HG03097 (cell line): ENCODE measurements at regions not wholly inside any gene's neighbourhood (a gene's known extent, or its start where the extent isn't known, plus 50 kb on each side); places are given as distances from the start of the nearest gene placed in this dataset.
"Not testable (repeated sequence)": the region's sequence is repeated elsewhere in the genome, so short reads cannot be mapped to it uniquely, and the experiment has no call there.

Source experiments
- ATAC-seq: cut with Tn5 transposase; IDR thresholded peaks from one replicate; pipeline ENCODE4 v1.9.1; 2021; ENCODE audit not compliant: unreplicated experiment, low FRiP score

DNA sequence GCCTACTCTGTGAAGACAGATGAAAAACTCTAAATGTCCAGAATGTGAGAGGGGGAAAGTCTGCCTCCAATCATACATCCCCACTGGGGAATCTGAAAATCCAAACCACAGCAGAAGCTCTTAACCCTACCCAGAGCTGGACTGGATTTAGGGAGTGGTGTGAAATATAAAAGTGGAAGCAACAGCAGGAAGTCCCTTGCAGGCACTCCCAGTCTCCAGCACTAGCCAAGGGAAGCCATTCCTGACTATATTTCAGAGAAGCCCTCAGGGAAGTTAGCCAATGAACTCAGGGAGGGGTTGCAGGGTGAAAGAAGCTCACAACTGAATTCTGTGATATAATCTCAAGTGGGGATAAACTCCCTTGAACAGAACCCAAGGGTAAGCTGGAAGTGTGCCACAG lies 51.5 kb downstream of the CRPPA start:
- no peak for ATAC-seq

DNA sequence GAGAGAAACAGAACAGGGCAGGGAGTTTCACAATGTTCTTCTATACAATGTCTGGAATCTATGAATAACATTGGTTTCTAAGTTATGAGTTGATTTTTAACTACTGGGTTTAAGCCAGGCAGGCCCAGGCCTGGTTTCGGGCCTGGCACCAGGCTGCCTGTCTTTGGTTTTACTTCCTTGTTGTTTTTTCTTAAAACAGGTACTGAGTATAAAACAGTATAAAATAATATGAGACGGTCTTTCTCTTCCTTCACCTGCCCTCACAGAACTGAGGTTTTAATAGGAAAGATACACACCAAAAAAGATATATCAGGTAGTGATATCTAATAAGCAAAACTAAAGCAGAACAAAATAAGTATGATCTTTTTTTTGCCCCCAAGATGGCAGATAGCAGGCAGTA lies 52.0 kb downstream of the CRPPA start:
- ATAC-seq = not testable (repeated sequence)

DNA sequence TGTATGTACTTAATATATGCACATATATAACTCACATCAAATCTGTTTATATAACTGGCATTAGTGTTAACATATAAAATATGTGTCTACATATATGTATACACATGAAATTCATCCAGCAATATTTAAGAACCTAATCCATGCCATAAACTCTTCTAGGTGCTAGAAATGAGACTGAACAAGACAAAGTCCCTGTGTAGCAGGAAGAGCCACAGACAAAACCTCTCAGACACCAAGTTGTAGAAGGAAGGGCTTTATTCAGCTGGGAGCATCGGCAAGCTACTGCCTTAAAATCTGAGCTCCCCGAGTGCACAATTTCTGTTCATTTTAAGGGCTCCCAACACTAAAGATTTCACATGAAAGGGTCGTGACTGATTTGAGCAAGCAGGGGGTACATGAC lies 52.5 kb downstream of the CRPPA start:
- no peak for ATAC-seq

DNA sequence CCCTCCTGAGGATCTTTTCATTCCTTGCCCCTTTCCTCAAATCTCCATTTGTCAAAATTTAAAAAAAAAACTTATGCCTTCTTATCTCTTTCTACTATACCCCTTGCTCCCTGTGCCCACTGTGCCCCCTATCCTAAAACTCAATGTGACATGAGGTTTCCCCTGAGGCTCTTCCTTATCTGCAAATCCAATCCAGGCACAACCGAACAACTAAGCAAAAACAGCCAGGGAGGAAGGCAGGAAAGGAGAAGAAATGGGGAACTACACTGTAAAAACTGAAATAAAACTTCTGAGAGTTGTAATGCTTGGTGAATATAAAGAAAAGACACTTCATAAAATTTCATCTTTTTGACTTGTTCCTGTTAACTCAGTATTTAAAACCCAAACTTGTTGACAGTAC lies 54.2 kb downstream of the CRPPA start:
- ATAC-seq = no peak

DNA sequence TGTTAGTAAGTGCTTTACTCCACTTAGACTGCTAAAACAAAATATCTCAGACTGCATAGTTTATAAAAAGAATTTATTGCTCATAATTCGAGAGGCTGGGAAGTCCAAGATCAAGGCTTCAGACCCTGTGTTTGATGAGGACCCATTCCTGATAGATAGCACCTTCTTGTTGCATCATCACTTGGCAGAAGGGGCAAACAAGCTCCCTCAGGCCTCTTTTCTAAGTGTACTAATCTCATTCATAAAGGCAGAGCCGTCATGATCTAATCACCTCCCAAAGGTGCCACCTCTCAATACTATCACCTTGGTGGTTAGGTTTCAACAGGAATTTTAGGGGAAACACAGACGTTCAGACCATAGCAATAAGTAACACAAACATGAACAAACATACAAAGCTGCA lies 55.4 kb downstream of the CRPPA start:
- ATAC-seq = no peak

DNA sequence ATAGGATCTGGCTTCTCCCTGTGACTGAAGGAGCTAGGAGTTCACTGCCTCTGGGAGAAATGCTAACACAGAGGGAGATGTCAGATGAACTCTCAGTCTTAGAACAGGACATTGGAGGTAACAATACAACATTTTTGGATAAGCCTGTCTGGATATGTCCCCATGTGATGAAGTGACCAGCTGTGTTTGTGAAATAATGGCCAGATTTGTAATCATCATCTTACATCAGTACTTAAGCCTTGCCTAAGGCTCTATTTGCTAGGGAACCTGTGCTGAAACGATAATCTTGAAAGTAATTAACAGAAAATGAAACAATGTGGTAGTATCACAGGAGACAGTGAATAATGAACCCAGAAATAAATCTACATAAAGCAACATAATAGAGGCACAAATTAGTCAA lies 56.2 kb downstream of the CRPPA start:
- no peak for ATAC-seq

DNA sequence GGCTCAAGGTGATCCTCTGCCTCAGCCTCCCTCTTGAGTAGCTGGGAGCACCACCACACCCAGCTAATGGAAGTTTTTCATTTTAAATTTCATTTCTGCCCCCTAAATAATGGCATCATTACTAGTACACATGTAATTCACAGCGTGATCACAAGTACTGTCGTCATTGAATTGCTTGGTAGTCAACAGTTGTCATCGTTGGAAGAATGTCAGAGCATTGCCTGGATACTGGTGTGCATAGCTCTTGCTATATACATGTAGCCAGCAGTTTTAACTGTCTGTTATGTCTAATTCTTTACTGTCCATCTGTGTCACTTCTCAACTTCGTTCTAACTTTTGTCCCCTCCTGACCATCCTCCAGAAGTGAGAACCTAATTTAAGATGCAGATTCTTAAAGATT lies 62.1 kb downstream of the CRPPA start:
- no peak for ATAC-seq

DNA sequence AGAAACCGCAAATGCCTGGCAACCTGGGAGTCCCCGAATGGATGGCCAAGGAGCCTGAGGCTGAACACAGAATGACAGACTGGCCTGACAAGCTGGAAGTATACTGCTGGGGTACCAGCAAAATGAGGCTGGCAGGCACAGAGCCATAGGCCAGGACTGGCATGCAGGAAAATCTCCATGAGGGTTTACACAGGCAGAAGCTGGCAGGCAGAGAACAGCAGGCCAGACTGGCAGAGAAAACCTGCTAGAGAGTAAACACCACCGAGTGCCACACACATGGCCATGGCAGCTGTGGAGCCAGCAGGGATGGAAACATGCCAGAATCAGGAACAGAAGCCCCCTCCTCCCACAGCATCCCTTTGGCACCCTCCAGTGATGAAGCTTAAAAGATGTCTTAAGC lies 63.4 kb downstream of the CRPPA start:
- no peak for ATAC-seq

DNA sequence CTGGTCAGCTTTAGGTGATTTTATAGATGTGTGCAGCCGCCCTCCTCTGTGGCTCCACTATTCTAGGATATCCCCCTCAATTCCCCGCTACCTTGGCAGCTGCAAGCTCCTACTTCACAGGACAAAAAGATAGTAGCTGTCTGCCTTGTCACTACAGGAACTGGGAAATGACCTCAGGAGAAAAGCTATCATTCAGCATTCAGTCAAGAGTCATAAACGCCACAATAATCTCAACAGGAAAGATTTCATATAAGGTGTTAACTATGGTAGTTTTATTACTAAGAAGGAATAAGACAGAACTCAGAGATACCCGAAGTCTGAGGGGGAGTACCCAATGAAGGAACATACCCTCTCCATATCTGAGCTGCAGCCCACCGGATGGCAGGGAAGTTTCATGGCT lies 63.9 kb downstream of the CRPPA start:
- no peak for ATAC-seq

DNA sequence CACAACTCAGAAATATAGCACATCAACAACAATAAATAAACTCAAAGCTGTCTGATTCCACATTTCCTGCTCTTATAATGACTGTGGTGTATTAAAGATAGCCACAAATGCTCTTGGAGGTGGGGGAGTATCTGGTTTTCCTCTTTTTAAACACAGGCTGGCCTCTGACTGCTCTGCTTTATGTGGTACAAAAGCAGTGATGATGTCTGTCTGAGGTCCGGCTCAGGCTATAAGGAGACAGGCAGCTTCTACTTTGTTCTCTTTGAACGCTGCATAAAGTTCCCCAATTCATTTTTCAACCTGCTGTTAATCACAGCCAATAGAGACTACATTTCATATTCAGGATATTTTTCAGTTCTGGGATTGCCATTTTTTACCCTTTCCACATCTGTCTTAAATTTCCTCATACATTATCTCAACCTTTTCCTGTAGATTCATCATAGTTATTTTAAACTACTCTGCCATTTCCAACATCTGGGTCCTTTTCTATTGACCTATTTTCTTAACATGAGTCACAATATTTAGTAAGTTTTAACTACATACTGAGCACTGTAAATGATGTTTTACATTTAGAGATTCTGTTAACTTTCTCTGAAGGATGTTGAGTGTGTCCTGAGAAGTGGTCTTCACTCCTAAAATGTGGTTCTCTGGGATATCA lies 64.9 kb downstream of the CRPPA start:
- no peak for ATAC-seq

DNA sequence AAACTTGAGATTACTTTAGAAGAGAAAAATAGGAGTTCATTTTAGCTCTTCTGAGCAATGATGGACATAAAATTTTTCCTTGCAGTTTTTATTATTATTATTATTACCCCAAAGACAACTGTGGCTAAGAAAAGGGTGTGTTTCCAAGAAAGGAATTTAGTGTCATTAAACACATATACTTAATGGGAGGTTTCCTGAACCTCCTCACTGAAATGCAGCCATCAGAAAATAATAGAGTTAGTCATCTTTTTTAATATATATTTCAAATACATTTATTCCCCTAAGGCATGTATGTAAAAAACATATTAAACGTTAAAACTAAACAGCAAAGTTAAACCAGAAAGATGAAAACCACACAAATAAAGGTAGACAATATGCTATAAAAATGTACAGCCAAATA lies 66.8 kb downstream of the CRPPA start:
- no peak for ATAC-seq

DNA sequence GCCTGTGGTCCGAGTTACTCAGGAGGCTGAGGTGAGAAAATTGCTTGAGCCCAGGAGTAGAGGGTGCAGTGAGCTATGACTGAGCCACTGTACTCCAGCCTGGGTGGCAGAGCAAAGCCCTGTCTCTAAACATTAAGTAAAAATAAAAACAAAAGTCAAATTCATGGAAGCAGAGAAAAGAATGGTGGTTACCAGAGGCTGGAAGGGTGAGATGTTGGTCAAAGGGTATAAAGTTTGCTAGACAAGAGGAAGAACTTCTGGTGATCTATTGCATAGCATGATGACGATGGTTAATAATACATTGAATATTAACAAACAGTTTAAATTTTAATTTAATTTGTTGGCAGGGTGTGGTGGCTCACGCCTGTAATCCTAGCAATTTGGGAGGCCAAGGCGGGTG lies 68.1 kb downstream of the CRPPA start:
- no peak for ATAC-seq

DNA sequence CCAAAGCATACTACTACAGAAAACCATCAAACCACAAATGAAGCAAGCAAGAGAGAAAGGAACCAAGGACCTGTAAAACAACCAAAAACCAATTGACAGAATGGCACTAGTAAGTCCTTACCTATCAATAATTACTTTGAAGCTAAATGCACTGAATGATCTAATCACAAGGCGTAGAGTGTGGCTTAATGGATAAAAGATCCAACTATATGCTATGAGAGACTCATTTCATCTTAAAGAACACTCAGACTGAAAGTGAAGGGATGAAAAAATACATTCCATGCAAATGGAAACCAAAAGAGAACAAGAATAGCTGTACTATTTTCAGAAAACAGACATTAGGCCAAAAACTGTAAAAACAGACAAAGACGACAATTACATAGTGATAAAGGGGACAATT lies 70.7 kb downstream of the CRPPA start:
- peak; percentile 88 for ATAC-seq

DNA sequence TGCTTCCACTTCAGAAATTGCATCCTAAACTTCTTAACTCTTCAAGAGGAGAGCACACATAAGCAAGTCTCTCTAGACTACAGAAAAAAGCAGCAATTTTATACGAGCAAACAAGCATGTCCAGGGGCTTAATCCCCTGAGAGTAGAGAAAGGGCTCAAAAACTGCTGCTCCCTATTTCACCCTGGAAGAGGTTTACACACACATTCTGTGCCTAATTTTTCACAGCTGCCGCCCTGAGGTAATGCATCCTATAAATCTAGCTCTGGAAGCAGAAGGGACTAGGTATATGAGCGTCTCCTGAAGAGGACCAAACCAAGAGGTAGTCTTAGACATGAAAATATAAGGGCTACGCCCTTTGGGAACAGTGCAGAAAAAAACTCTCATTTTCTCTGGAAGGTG lies 73.1 kb downstream of the CRPPA start:
- ATAC-seq = no peak

DNA sequence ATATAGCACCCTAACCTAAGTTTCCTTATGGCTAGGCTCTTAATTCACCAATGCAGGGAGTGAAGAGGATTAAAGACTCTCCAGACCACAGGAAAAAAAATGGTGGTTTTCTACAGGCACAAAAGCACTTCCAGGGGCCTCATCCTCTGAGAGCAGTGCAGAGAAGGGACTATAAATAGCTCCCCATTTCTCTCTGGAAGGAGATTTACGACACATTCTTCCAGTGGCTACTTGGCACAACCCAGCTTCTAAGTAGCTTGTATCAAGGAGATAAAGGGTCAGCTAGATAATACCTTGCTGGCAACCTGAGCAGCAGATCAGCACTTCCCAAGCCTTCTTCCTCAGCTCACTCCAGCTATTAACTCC lies 73.5 kb downstream of the CRPPA start:
- ATAC-seq = no peak

DNA sequence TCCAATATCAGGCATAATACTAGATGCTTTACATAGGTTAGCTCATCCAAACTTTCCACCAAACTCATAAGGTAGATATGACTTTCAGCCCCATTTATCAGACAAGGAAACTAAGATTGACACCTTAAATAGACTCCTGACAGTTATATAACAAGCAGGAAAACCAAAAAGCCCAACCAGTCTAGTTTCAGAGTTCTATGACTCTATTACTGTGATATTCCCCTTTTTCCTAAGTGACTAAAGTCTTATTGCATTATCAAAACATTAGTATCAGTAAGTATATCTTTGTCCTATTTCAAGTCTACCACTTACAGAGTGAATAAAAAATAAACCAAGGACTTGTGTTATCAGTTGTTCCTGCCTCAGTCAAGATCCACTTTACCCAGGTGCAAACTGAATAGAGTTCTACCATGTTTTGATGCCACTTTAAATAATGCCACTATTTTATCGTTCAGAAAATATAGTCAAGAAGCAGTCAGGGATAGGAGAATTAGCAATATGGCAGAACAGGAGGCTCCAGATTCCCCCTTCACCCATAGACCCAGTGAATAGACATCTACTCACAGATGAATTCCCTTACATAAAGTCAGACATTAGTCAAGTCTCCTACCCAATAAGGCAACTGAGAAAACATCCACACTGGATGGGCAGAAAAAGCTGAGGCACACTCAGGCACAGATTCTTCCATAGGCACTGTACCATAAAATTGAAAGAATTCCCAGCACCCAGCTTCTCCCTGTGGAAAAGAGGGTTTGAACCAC lies 74.1 kb downstream of the CRPPA start:
- ATAC-seq = no peak

DNA sequence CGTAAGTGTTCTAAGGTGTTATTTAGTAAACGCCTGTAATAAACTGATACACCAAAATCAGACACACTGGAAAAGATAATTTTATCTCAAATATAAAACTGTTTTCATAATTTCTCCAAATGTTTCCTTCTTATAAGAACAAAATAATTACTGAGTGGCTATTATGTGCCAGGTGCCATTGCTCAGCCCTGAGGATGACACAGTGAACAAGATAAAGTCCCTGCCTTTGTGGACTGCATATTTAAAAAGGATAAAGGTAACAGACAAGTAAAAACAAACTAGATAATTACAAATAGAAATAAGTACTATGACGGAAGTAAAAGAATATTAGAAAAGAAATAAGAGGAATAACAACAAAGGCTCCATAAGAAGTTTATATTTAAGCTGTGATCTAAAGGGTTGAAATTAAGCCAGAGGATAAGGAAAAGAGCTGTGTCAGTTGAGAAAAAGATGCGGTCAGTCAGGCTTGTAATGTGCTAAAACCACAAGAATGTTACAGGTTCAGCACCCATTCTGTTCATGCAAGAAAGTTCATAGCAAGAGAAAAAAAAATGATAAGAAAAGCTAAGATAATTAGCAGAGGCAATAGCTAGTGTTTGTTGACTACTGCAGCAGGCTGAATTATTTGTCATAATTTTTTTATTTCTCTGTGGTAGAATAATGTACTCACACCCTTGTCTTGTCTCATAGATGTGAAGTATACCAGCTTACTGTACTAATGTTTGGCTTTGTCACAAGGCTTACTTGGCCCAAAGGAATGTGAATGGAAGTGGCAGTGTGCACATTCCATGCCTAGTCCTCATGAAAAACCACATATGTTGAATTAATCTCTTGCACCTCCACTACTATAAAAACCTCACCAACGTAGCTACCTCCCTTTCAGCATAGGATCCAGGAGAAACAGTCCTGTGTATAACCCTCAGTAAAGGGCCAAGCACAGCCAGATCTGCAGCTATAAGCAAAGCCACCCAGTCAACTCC lies 75.1 kb downstream of the CRPPA start:
- ATAC-seq = peak; percentile 58

DNA sequence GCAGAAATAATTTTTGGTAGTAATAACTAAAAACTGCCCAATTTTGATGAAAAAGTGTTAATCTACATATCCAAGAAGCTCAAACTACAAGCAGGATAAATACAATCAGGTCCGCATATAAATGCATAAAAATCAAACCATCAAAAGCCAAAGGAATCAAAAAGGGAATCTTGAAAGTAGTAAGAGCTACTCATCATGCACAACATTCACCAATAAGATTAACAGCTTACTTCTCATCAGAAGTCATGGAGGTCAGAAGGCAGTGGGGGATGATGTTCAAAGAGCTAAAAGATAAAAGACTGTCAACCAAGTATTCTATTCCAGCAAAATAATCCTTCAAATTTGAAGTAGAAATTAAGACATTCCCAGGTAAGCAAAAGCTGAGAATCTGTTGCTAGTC lies 76.4 kb downstream of the CRPPA start:
- no peak for ATAC-seq

DNA sequence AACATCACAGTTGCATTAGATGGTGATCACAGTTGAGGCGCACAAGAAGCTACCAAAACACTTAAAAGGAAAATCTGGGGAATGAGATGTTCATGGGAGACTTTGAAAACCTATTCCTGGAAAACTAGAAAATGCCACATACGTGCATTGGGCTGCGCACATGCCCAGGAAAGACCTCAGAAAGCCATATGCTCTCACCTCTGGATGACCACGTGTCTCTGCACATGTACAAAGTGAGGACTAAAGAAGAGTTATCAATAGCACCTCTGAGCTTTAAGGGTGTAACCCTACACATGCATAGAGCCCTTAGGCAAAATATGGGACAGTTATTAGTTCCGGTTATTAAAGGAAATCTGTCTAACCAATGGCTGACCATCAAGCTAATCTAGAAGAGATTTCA lies 77.7 kb downstream of the CRPPA start:
- ATAC-seq = no peak

DNA sequence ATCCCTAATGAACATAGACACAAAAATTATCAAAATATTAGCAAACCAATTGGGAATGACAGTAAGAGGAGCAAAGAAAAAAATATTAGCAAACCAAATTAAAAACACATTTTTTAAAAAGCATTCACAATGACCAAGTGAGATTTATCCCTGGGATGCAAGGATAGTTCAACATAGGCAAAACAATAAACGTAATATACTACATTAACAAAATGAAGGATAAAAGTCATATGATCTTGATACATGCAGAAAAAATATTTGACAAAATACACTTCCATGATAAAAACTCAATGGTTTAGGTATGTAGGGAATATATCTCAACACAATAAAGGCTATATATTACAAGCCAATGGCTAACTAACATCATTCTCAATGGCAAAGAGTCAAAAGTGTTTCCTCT lies 83.3 kb downstream of the CRPPA start:
- no peak for ATAC-seq

DNA sequence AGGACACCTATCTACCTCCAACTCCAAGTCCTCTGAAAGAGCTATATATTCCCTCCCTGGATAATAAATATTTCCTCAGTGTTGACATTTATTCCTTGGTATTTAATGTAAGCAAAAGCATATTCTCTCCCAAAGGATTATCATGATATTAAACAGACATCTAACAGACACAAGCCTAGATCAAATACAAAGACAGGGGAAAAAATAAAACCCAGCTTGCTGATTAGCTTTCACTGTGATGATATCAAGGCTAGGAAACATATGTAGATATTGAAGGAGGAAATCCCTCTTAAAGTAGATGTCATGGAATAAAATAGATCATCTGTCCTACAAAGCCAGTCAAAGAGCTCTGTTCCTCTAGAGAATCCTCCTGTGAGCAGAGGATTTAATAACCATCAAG lies 95.2 kb downstream of the CRPPA start:
- ATAC-seq = no peak
